ENCODE measurements at regions not wholly inside any gene's neighbourhood (a gene's known extent, or its start where the extent isn't known, plus 50 kb on each side); places are given as distances from the start of the nearest gene placed in this dataset.

DNA sequence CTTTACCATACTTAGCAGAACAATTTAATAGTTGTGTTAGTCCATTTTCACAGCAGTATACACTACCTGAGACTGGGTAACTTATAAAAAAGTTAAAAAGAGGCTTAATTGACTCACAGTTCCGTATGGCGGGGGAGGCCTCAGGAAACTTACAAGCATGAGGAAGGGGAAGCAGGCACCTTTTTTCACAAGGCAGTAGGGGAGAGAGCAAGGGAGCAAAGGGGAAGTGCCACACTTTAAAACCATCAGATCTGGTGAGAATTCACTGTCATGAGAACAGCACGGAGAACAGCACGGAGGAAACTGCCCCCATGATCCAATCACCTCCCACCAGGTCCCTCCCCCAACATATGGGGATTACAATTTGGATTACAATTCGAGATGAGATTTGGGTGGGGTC, 269.9 kb downstream of the MTRR start:
- H3K9ac ChIP-seq (replicated peaks in 1 of 4; ENCODE audit: extremely low read depth in 1 of 4, low read depth in 3 of 4, low read length in 3 of 4) = no peak overlapping the region
- H3K14ac ChIP-seq (ENCODE audit: insufficient read length) = no peak overlapping the region
- no peak overlapping the region for H3K27ac ChIP-seq (ENCODE audit: low read depth, low read length)
- H3K4me3 ChIP-seq (ENCODE audit: extremely low read depth in 1 of 4, insufficient read depth in 2 of 4, low read depth in 3 of 4, low read length in 4 of 4) = no peak overlapping the region
- no peak overlapping the region for H2BK15ac ChIP-seq (ENCODE audit: low read length)
- no peak overlapping the region for H3K18ac ChIP-seq (ENCODE audit: extremely low read depth, low read length)
- H2AK5ac ChIP-seq (ENCODE audit: low read depth, low read length) = no peak overlapping the region
- ChIA-PET POLR2A (ENCODE audit: partially characterized antibody) (no interaction called here), CTCF (ENCODE audit: partially characterized antibody) (no interaction called here)
- H3K23me2 ChIP-seq (ENCODE audit: low read depth, low read length) = no peaks in the 10 kb centered on the region
- H4K91ac ChIP-seq (replicated peaks; ENCODE audit: insufficient read length, low read length) = no peak overlapping the region
- H2BK20ac ChIP-seq (ENCODE audit: low read length) = no peak overlapping the region
- no peaks in the 10 kb centered on the region for H3K79me2 ChIP-seq (ENCODE audit: control insufficient read depth in 1 of 2, insufficient read depth in 2 of 2, low read length in 2 of 2)
- no peaks in the 10 kb centered on the region for H3K36me3 ChIP-seq (ENCODE audit: control insufficient read depth in 2 of 4, insufficient read depth in 4 of 4, low read length in 3 of 4)
- no peaks in the 10 kb centered on the region for H3K9me3 ChIP-seq (ENCODE audit: insufficient read depth in 2 of 2, low read depth in 1 of 2, low read length in 1 of 2)
- H2BK120ac ChIP-seq (replicated peaks; ENCODE audit: low read depth, low read length) = no peak overlapping the region
- no peak overlapping the region for H3K4me2 ChIP-seq (ENCODE audit: insufficient read depth in 1 of 2, low read depth in 2 of 2, low read length in 2 of 2)
- H3K27me3 ChIP-seq (replicated peaks in 1 of 4; ENCODE audit: control insufficient read depth in 3 of 4, extremely low read depth in 1 of 4, insufficient read depth in 3 of 4, low read length in 3 of 4) = no peaks in the 10 kb centered on the region
- no peak overlapping the region for H2BK5ac ChIP-seq (ENCODE audit: low read depth, low read length)
- 0 out of 2 replicates have a peak overlapping the region, but pooled peaks have one; percentile 58 for H2AFZ ChIP-seq (ENCODE audit: low read length)
- H4K5ac ChIP-seq (ENCODE audit: insufficient read length, low read depth, low read length) = no peak overlapping the region
- H3K23ac ChIP-seq (ENCODE audit: insufficient read length) = no peak overlapping the region
- no peak overlapping the region for H3K56ac ChIP-seq (replicated peaks; ENCODE audit: insufficient read length, low read depth, low read length)
- H3K79me1 ChIP-seq (ENCODE audit: low read depth, low read length) = no peaks in the 10 kb centered on the region
- no peak overlapping the region for H2BK12ac ChIP-seq (ENCODE audit: low read depth, low read length)
- H3K4ac ChIP-seq (replicated peaks; ENCODE audit: insufficient read length, low read depth, low read length) = no peak overlapping the region
- no peaks in the 10 kb centered on the region for H4K20me1 ChIP-seq (replicated peaks in 1 of 2; ENCODE audit: control insufficient read depth in 1 of 2, insufficient read depth in 2 of 2, low read length in 2 of 2)
- H4K8ac ChIP-seq (ENCODE audit: extremely low read depth, insufficient read depth, low read length) = no peak overlapping the region
- no peaks in the 10 kb centered on the region for H3K4me1 ChIP-seq (replicated peaks in 1 of 4; ENCODE audit: control insufficient read depth in 3 of 4, insufficient read depth in 4 of 4, low read length in 3 of 4)
- FAIRE-seq (no peak), DNase-seq (ENCODE audit: low read depth in 1 of 2, low spot score in 2 of 2) (no peak)
- 94% methylated on average over 5 of the region's 5 CpGs; no CpG with 5 or more reads in 1 of the 2 experiments for WGBS, 2 experiments (ENCODE audit: extremely low coverage in 1 of 2, insufficient coverage in 1 of 2, insufficient read length in 1 of 2, insufficient replicate concordance in 2 of 2, low coverage in 1 of 2, low lambda C conversion rate in 2 of 2, missing lambda C conversion rate in 1 of 2)
- TF ChIP-seq, protein P1, sequence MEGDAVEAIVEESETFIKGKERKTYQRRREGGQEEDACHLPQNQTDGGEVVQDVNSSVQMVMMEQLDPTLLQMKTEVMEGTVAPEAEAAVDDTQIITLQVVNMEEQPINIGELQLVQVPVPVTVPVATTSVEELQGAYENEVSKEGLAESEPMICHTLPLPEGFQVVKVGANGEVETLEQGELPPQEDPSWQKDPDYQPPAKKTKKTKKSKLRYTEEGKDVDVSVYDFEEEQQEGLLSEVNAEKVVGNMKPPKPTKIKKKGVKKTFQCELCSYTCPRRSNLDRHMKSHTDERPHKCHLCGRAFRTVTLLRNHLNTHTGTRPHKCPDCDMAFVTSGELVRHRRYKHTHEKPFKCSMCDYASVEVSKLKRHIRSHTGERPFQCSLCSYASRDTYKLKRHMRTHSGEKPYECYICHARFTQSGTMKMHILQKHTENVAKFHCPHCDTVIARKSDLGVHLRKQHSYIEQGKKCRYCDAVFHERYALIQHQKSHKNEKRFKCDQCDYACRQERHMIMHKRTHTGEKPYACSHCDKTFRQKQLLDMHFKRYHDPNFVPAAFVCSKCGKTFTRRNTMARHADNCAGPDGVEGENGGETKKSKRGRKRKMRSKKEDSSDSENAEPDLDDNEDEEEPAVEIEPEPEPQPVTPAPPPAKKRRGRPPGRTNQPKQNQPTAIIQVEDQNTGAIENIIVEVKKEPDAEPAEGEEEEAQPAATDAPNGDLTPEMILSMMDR (IDR thresholded peaks at IDR 0.05; ENCODE audit: control extremely low read depth in 1 of 3, insufficient read depth in 1 of 3, low read depth in 1 of 3, low read length in 3 of 3) = no peak
- no peak for TF ChIP-seq RNF2 (IDR thresholded peaks at IDR 0.05; ENCODE audit: borderline replicate concordance, low read depth, low read length, missing control alignments, poor library complexity, severe bottlenecking)
- TF ChIP-seq POU5F1 (IDR thresholded peaks at IDR 0.05; ENCODE audit: low read depth, low read length) = no peak
- TF ChIP-seq CHD1 (IDR thresholded peaks at IDR 0.05; ENCODE audit: low read depth, low read length) = no peak
- TF ChIP-seq TBP (IDR thresholded peaks at IDR 0.05; ENCODE audit: low read depth, low read length) = no peak
- TF ChIP-seq HDAC6 (IDR thresholded peaks at IDR 0.05; ENCODE audit: low read depth, low read length) = no peak
- no peak for TF ChIP-seq E2F6 (IDR thresholded peaks at IDR 0.05)
- TF ChIP-seq POLR2A (IDR thresholded peaks at IDR 0.05; ENCODE audit: control extremely low read depth in 1 of 2, low read depth in 2 of 2, low read length in 2 of 2) = no peak
- TF ChIP-seq EZH2 (IDR thresholded peaks at IDR 0.05; ENCODE audit: low read depth, low read length, severe bottlenecking) = no peak
- TF ChIP-seq JUND (IDR thresholded peaks at IDR 0.05; ENCODE audit: low read length) = no peak
- no peak for TF ChIP-seq ATF3 (IDR thresholded peaks at IDR 0.05; ENCODE audit: insufficient read depth, low read depth, low read length)

All from H1 (cell line).